LHCN-M2 (cell line): ENCODE measurements at regions not wholly inside any gene's neighbourhood (a gene's known extent, or its start where the extent isn't known, plus 50 kb on each side); places are given as distances from the start of the nearest gene placed in this dataset.

ENCODE experiments used
- DNase-seq: peaks from one replicate; pipeline ENCODE4 v3.0.0-alpha.2; 2012; ENCODE audit warnings: low read depth

DNA sequence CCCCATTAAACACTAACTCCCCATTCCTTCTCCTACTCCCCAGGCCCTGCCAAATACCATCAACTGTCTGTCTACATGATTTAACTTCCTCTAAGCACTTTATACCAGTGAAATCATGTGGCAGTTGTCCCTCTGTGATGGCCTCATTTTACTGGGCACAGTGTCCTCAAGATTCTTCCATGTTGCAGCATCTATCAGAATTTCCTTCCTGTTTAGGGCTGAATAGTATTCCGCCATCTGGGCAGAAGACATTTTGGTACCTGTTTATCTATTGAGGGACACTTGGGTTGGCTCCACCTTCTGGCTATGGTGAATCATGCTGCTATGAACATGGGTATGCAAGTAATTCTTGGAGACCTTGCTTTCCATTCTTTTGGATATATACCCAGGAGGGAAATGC lies 59.4 kb upstream of the IRX4 start:
- DNase-seq = no peak

DNA sequence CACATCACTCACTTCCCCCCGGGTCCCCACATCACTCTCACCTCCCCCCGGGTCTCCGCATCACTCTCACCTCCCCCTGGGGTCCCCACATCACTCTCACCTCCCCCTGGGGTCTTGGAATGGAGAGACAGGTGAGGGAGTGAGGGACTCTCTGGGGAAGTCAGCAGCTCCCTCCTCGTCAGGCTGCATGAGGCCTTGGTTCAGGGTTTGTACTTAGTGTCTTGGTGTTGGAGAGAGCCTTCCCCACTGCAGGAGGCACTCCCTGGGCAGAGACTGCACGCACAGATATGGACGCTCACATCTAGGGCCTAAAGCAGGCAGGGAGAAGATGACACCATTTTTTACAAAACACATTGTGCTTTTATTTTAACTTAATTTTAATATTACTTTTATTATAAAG lies 56.5 kb upstream of the IRX4 start:
- no peak for DNase-seq

DNA sequence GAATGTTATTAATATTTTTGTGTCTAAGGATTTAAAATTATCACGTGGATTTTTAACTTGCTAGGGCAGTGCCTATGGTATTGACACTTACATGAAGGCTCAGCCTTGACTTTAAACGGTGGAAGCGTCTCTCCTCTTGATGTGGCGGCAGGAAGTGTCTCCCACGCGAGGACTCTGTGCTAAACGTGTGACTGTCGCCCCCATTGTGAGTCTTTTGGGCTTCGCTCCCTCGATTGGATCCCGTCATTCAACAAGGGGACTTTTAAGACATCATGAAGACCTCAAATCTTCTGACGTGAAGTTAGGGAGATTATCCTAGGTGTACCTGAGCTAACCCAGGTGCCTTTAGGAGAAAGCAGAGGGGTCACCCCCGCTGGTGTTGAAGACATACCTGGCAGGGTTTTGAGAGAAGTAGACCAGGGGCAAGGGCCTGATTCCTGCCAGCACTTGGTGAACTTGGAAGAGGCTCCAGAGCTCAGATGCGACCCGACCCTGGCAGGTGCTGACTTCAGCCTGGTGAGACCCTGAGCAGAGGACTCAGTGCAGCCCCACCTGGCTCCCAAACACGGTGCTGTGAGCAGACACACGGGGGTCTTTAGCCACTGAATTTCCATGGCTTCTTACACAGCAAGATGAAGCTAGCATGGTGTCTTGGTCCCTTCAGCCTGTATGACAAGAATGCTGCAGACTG lies 55.7 kb upstream of the IRX4 start:
- no peak for DNase-seq

DNA sequence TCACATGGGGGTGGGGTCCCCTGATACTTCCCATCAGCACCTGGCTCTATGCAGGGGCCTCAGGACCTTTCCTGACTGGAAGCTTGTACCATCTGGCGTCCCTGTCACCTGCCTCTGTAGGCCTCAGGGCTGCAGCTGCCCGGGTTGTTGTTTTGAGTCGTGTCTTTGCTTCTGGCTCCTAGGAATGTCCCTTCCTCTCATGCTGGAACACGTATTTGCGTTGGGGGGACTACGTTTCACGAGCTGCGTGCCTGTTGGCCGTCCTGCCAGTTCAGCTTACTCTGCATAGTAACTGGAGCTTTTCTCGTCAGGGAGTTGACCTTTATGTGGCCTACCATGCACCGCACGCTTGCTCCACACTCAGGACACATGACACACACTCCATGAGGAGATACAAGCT lies 54.9 kb upstream of the IRX4 start:
- no peak for DNase-seq

DNA sequence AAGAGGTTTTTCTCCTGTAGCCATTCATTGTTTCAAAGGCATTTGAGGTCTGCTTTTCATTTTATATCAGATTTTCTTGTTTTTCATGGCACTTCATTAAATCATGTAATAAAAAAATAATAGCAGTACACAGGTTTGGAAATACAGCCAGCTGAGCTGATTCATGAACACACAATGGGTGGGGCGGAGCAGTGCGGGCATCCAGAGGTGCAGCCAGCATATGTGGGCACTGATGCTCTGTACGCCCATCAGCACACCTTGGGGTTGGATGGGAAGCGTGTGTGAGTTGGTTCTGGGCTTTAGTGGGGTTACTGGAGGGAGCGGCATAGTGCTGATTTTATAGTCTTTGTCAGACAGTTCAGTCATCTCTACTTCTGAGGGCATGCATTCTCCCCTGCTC lies 54.2 kb upstream of the IRX4 start:
- no peak for DNase-seq

DNA sequence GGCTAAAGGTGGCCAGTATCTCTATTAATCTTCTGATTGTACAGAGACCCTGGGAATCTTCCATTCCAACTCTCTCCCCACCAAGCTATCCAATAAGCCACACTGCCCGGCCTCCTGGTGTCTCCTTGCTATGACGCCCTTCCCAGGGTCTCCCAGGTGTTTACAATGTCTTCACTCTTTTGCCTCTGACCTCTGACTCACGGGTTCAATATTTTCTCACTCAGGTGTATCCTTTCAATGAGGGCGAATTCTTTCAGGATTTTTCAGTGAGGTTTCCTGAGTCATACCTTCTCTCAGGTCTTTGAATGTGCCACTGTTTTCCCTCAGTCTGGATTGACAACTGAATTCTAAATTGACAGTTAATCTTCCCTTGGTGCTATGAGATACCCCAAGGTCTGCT lies 53.7 kb upstream of the IRX4 start:
- no peak for DNase-seq

DNA sequence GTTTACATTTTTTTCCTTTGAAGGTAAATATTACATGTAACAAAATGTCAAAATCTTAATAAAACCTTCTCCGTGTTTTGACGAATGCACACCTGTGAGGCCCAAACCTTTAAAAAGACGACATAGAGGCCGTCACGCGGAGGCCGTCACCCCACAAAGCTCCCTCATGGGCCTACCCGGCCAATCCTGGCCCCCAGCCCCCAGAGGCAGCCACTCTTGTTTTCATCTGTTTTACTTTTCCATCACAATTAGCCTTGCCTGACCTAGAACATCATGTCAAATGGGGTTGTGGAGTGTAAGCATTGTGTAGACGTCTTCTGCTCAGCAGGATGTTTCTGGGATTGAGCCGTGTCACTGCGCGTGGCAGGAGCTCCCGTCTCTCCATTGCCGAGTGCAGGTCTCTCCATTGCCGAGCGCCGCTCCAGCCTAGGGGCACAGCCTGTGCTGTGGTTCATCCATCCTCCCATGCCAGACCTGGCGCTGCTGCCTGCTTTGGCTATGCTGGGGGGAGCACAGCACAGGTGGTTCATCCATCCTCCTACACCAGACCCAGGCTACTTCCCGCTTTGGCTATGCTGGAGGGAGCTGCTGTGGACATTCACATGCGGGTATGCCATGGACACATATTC lies 52.2 kb upstream of the IRX4 start:
- DNase-seq = no peak

DNA sequence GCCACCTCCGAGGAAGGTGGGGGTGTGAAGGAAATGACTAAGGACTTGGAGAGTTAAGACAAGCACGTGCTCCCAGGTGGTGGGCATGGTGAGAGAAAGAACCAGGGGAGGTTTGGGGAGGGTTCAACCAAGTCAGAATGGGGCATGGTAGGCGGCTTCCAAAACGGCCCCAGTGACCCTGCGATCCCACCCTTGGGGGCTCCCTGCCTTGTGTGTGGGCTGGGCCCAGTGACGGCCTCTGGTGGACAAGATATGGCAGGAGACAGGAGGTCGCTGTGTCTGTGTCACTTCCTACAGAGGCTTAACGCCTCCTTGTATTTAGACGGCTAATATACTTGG lies 51.3 kb upstream of the IRX4 start:
- DNase-seq = no peak

DNA sequence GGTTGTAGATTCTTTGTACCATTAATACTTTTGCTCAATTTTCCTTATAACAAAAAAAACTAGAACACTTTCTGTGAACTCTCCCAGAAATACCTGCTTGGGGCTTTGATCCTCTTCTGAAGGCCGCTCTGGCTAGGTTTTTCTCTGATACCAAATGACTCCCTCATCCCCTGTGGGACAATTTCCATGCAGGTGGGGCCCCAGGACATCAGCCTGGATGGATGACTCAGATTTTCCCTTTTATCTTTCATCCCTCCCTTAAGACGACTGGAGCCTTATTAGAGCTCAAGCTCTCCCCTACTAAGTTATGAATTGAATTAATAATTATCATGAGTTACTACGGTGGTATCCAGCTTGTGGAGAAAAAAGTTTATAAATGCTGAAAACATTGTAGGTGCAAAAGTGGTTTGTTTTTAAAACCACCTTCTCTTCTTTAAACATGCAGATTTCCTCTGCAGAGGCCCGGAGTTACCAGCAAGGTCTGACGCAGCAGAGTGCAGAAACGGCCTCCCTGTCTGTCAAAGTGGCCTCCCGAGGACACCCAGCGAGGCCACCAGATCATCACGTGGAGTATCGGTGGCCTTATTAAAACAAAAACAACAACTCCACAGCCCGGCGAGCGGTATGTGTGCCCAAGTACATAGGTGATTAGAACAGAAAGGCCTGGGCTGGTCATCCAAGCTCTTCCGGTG lies 50.8 kb upstream of the IRX4 start:
- DNase-seq = no peak
